ENCODE measurements at regions not wholly inside any gene's neighbourhood (a gene's known extent, or its start where the extent isn't known, plus 50 kb on each side); places are given as distances from the start of the nearest gene placed in this dataset.

DNA sequence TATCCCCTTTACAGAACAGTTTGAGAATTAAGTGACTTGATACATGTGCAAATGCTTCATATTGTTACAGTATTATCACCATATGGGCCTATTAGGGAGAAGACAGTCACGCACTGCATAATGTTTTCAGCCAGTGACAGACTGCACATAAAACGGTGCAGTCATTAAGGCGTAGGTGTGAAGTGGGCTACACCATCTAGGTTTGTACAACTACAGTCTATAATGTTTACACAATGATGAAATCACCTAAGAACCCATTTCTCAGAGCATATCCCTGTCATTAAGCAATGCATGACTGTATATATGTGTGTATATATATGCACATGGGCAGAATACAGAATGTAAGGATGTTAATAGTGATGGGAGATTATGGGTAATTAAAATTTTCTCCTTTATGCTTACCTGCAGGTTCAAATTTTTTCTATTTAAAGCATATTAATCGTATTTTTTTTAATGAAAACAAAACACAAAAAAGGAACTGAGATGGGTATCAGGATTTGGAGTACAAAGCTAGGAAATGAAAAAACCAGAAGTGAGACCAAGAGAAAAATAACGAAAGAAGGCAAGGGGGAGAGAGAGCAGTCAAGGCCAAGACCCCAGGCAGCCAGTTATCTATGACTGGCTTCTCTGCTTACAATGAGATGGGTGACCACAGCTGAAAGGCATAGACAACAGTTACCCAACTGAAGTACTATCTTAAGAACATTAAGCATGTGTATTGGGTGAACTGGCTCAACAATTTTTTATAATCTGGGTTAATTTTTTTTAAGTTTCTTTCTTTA is 122.9 kb upstream of the DAB1 start (continued):
- TF ChIP-seq, protein P1, sequence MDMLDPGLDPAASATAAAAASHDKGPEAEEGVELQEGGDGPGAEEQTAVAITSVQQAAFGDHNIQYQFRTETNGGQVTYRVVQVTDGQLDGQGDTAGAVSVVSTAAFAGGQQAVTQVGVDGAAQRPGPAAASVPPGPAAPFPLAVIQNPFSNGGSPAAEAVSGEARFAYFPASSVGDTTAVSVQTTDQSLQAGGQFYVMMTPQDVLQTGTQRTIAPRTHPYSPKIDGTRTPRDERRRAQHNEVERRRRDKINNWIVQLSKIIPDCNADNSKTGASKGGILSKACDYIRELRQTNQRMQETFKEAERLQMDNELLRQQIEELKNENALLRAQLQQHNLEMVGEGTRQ (IDR thresholded peaks at IDR 0.05; ENCODE audit: borderline replicate concordance, low read depth, low read length) = no peak
- no peak for TF ChIP-seq MXI1 (IDR thresholded peaks at IDR 0.05; ENCODE audit: low read depth, low read length)

DNA sequence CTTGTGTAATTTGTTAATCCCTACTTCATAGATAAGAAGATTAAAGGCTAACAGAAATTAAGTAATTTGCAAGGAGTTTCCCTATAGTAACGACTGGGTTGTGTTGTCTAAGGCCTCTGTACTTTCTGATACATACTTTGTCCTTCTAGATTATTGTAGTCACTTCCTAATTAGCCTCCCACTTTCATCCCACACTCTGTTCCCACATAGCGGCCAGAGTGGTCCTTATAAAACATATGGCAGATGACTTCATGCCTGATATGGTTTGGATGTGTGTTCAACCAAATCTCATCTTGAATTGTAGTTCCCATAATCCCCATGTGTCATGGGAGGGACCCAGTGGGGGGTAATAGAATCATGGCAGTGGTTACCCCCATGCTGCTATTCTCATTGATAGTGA is 120.5 kb upstream of the DAB1 start:
- H3K9me2 ChIP-seq = no peaks in the 10 kb centered on the region
- H3K9ac ChIP-seq = no peak overlapping the region
- H3K27ac ChIP-seq (ENCODE audit: low read depth in 2 of 2, low read length in 1 of 2) = no peak overlapping the region
- 4% methylated on average over 2 of the region's 2 CpGs for WGBS (ENCODE audit: low lambda C conversion rate)
- H3K4me2 ChIP-seq = no peak overlapping the region
- ChIA-PET POLR2A (no interaction called here), CTCF (no interaction called here)
- no peaks in the 10 kb centered on the region for H3K9me3 ChIP-seq
- no peaks in the 10 kb centered on the region for H3K4me1 ChIP-seq (ENCODE audit: control insufficient read depth in 1 of 2, insufficient read depth in 2 of 2, low read depth in 1 of 2, low read length in 1 of 2)
- no peak for TF ChIP-seq RFX5 (IDR thresholded peaks at IDR 0.05; ENCODE audit: low read length)
- TF ChIP-seq ELF1 (IDR thresholded peaks at IDR 0.05) = no peak
- TF ChIP-seq JUND (IDR thresholded peaks at IDR 0.05) = no peak
- no peak for TF ChIP-seq RAD21 (IDR thresholded peaks at IDR 0.05; ENCODE audit: low read length)
- TF ChIP-seq FOXJ3 (CRISPR knock-in tag; IDR thresholded peaks at IDR 0.05) = no peak
- no peak for TF ChIP-seq GABPA (IDR thresholded peaks at IDR 0.05; ENCODE audit: low read depth)
- no peak for TF ChIP-seq MEF2A (IDR thresholded peaks at IDR 0.05; ENCODE audit: borderline replicate concordance, low read depth)
- no peak for TF ChIP-seq ZBTB33 (IDR thresholded peaks at IDR 0.05; ENCODE audit: borderline replicate concordance, low read depth)
- no peak for TF ChIP-seq SMC3 (IDR thresholded peaks at IDR 0.05; ENCODE audit: low read depth, low read length)
- TF ChIP-seq YY1 (IDR thresholded peaks at IDR 0.05; ENCODE audit: low read depth) = no peak
- TF ChIP-seq POLR2AphosphoS5 (IDR thresholded peaks at IDR 0.05; ENCODE audit: low read depth, low read length) = no peak
- no peaks in the 10 kb centered on the region for H3F3A ChIP-seq (replicated peaks; ENCODE audit: insufficient read depth)
- H3K4me3 ChIP-seq (ENCODE audit: low read depth in 2 of 2, low read length in 1 of 2) = no peak overlapping the region
- H3K79me2 ChIP-seq (ENCODE audit: insufficient read depth) = no peaks in the 10 kb centered on the region
- no peaks in the 10 kb centered on the region for H3K36me3 ChIP-seq (replicated peaks in 1 of 2; ENCODE audit: control insufficient read depth in 1 of 2, insufficient read depth in 2 of 2, low read length in 1 of 2)
- H3K27me3 ChIP-seq (ENCODE audit: insufficient read depth) = no peaks in the 10 kb centered on the region
- H2AFZ ChIP-seq (ENCODE audit: low read depth) = no peak overlapping the region
- H4K20me1 ChIP-seq (ENCODE audit: insufficient read depth) = no peaks in the 10 kb centered on the region
- DNase-seq = no peak

Measured in SK-N-SH (cell line).